Left kidney (tissue), 1 donor: ENCODE measurements at regions not wholly inside any gene's neighbourhood (a gene's known extent, or its start where the extent isn't known, plus 50 kb on each side); places are given as distances from the start of the nearest gene placed in this dataset.

Source experiments
- DNase-seq: peaks from one replicate; pipeline ENCODE4 v3.0.0-alpha.2; 2013

- no peak for DNase-seq
Measured at GRCh38 chr11:115687934-115688333, 183.7 kb upstream of the CADM1 start.

GRCh38 chr11:115684699-115685098 is 180.5 kb upstream of the CADM1 start:
- DNase-seq = no peak

GRCh38 chr11:115684135-115684534 is 179.9 kb upstream of the CADM1 start:
- DNase-seq = no peak

GRCh38 chr11:115682888-115683287 is 178.7 kb upstream of the CADM1 start:
- no peak for DNase-seq

GRCh38 chr11:115682101-115682500 is 177.9 kb upstream of the CADM1 start:
- DNase-seq = no peak

GRCh38 chr11:115679945-115680344 is 175.7 kb upstream of the CADM1 start:
- DNase-seq = no peak

- no peak for DNase-seq
Measured at GRCh38 chr11:115678942-115679341, 174.7 kb upstream of the CADM1 start.

GRCh38 chr11:115677190-115677589 is 173.0 kb upstream of the CADM1 start:
- DNase-seq = no peak

- no peak for DNase-seq
Measured at GRCh38 chr11:115676768-115677167, 172.6 kb upstream of the CADM1 start.

GRCh38 chr11:115676206-115676605 is 172.0 kb upstream of the CADM1 start:
- no peak for DNase-seq

- no peak for DNase-seq
Measured at GRCh38 chr11:115674937-115675544, 170.8 kb upstream of the CADM1 start.

- no peak for DNase-seq
Measured at GRCh38 chr11:115674176-115674936, 170.1 kb upstream of the CADM1 start.

GRCh38 chr11:115673720-115674119 is 169.5 kb upstream of the CADM1 start:
- no peak for DNase-seq

GRCh38 chr11:115672999-115673411 is 168.8 kb upstream of the CADM1 start:
- no peak for DNase-seq

GRCh38 chr11:115672412-115672811 is 168.2 kb upstream of the CADM1 start:
- DNase-seq = no peak

GRCh38 chr11:115670538-115671205 is 166.5 kb upstream of the CADM1 start:
- no peak for DNase-seq

- DNase-seq = no peak
Measured at GRCh38 chr11:115665958-115666357, 161.7 kb upstream of the CADM1 start.

GRCh38 chr11:115665175-115665821 is 161.1 kb upstream of the CADM1 start:
- DNase-seq = no peak

GRCh38 chr11:115664313-115664712 is 160.1 kb upstream of the CADM1 start:
- no peak for DNase-seq

- DNase-seq = no peak
Measured at GRCh38 chr11:115663790-115664189, 159.6 kb upstream of the CADM1 start.

- DNase-seq = no peak
Measured at GRCh38 chr11:115660030-115660805, 156.0 kb upstream of the CADM1 start.
